ENCODE measurements at regions not wholly inside any gene's neighbourhood (a gene's known extent, or its start where the extent isn't known, plus 50 kb on each side); places are given as distances from the start of the nearest gene placed in this dataset.

DNA sequence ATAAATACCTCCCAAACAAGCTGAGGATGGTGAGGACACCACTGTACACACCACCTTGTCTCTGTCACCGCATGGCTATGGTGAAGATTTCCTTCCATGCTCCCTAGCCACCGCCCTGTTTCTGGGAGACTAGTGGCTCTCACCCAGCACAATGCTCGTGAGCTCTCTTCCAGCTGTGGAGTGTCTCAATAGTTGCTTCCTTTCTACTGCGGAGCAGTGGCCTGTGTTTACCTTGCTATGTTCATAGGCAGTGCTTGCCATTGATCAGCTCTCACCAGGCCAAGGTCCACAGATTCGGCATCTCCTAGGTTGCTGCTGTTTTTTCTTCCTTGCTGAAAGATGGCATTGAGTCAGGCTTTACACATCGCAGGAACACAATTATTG is 313.6 kb upstream of the RTL1 start:
- CTCF ChIA-PET = no interaction called here
- Histone ChIP-seq H2AFZ (replicated peaks; ENCODE audit: low read length, poor library complexity) (no peak overlapping the region), H3K79me1 (ENCODE audit: low read depth in 1 of 2, low read length in 2 of 2) (no peaks in the 10 kb centered on the region), H3K9ac (ENCODE audit: low read depth, low read length) (no peak overlapping the region), H2AK5ac (ENCODE audit: low read depth, low read length) (no peak overlapping the region), H2BK15ac (ENCODE audit: low read depth, low read length) (no peak overlapping the region), H3K4me2 (ENCODE audit: low read depth, low read length) (no peak overlapping the region), H2BK5ac (ENCODE audit: low read depth, low read length, poor library complexity, severe bottlenecking) (no peak overlapping the region), H3K56ac (ENCODE audit: extremely low read depth, insufficient read depth, low read length) (no peak overlapping the region), H2BK20ac (ENCODE audit: low read depth, low read length) (no peak overlapping the region), H3K36me3 (ENCODE audit: control insufficient read depth, insufficient read depth, low read length) (no peaks in the 10 kb centered on the region), H4K20me1 (ENCODE audit: insufficient read depth, low read length) (no peaks in the 10 kb centered on the region), H2BK120ac (ENCODE audit: low read depth, low read length) (no peak overlapping the region), H3K27ac (ENCODE audit: insufficient read depth, low read length) (no peak overlapping the region), H3K9me1 (ENCODE audit: insufficient read depth, low read length) (no peaks in the 10 kb centered on the region), H2AK9ac (replicated peaks; ENCODE audit: low read depth, low read length, poor library complexity) (no peak overlapping the region), H3K23ac (ENCODE audit: low read depth, low read length) (no peak overlapping the region), H4K8ac (ENCODE audit: low read depth in 2 of 2, low read length in 2 of 2) (no peak overlapping the region), H3K4ac (ENCODE audit: low read depth, low read length) (no peak overlapping the region), H3K9me3 (ENCODE audit: control insufficient read depth, insufficient read depth, low read length) (peaks cover 5% of the 10 kb centered on the region; the same call in 1 of the 2 replicates), H4K5ac (ENCODE audit: low read depth, low read length) (no peak overlapping the region), H3K4me1 (ENCODE audit: control insufficient read depth, insufficient read depth, low read length) (no peaks in the 10 kb centered on the region), H3K18ac (ENCODE audit: low read depth, low read length) (no peak overlapping the region), H3K27me3 (ENCODE audit: control insufficient read depth, insufficient read depth, low read length) (peaks cover 18% of the 10 kb centered on the region; the same call in 1 of the 2 replicates), H3K14ac (replicated peaks; ENCODE audit: low read depth, low read length) (no peak overlapping the region), H4K91ac (ENCODE audit: insufficient read depth, low read depth, low read length) (no peak overlapping the region), H3K4me3 (ENCODE audit: insufficient read depth, low read depth, low read length) (no peak overlapping the region)
- BruUV-seq (replicated peaks) = no TSS peak
- WGBS, 2 experiments (ENCODE audit: extremely low coverage in 2 of 2, insufficient read length in 1 of 2) = 44% methylated on average over 2 of the region's 6 CpGs; no CpG with 5 or more reads in 1 of the 2 experiments
- no peak for TF ChIP-seq BHLHE40 (IDR thresholded peaks at IDR 0.05; ENCODE audit: low read depth, low read length)
- no peak for TF ChIP-seq FOS (IDR thresholded peaks at IDR 0.05; ENCODE audit: low read depth, low read length)
- no peak for TF ChIP-seq MXI1 (IDR thresholded peaks at IDR 0.05; ENCODE audit: borderline replicate concordance, low read depth, low read length)
- TF ChIP-seq MAFK (IDR thresholded peaks at IDR 0.05; ENCODE audit: low read depth, low read length) = no peak
- TF ChIP-seq, protein P1, sequence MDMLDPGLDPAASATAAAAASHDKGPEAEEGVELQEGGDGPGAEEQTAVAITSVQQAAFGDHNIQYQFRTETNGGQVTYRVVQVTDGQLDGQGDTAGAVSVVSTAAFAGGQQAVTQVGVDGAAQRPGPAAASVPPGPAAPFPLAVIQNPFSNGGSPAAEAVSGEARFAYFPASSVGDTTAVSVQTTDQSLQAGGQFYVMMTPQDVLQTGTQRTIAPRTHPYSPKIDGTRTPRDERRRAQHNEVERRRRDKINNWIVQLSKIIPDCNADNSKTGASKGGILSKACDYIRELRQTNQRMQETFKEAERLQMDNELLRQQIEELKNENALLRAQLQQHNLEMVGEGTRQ (IDR thresholded peaks at IDR 0.05; ENCODE audit: low read depth, low read length) = no peak
- no peak for TF ChIP-seq CHD1 (IDR thresholded peaks at IDR 0.05; ENCODE audit: low read depth, low read length)
- no peak for TF ChIP-seq SMC3 (IDR thresholded peaks at IDR 0.05; ENCODE audit: low read depth, low read length)
- TF ChIP-seq, protein P2, sequence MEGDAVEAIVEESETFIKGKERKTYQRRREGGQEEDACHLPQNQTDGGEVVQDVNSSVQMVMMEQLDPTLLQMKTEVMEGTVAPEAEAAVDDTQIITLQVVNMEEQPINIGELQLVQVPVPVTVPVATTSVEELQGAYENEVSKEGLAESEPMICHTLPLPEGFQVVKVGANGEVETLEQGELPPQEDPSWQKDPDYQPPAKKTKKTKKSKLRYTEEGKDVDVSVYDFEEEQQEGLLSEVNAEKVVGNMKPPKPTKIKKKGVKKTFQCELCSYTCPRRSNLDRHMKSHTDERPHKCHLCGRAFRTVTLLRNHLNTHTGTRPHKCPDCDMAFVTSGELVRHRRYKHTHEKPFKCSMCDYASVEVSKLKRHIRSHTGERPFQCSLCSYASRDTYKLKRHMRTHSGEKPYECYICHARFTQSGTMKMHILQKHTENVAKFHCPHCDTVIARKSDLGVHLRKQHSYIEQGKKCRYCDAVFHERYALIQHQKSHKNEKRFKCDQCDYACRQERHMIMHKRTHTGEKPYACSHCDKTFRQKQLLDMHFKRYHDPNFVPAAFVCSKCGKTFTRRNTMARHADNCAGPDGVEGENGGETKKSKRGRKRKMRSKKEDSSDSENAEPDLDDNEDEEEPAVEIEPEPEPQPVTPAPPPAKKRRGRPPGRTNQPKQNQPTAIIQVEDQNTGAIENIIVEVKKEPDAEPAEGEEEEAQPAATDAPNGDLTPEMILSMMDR (conservative IDR thresholded peaks at IDR 0.05; ENCODE audit: low read depth, low read length) = no peak
- no peak for TF ChIP-seq MAZ (IDR thresholded peaks at IDR 0.05; ENCODE audit: borderline replicate concordance, low read depth, low read length)
- TF ChIP-seq RFX5 (IDR thresholded peaks at IDR 0.05; ENCODE audit: low read depth, low read length) = no peak
- TF ChIP-seq RCOR1 (IDR thresholded peaks at IDR 0.05; ENCODE audit: insufficient replicate concordance, low read length) = no peak
- TF ChIP-seq POLR2A (IDR thresholded peaks at IDR 0.05; ENCODE audit: low read depth, low read length) = no peak
- TF ChIP-seq, protein P3, sequence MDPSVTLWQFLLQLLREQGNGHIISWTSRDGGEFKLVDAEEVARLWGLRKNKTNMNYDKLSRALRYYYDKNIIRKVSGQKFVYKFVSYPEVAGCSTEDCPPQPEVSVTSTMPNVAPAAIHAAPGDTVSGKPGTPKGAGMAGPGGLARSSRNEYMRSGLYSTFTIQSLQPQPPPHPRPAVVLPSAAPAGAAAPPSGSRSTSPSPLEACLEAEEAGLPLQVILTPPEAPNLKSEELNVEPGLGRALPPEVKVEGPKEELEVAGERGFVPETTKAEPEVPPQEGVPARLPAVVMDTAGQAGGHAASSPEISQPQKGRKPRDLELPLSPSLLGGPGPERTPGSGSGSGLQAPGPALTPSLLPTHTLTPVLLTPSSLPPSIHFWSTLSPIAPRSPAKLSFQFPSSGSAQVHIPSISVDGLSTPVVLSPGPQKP (IDR thresholded peaks at IDR 0.05; ENCODE audit: borderline replicate concordance, low read depth, low read length) = no peak
- TF ChIP-seq RAD21 (IDR thresholded peaks at IDR 0.05; ENCODE audit: low read length) = no peak
- TF ChIP-seq CEBPB (IDR thresholded peaks at IDR 0.05; ENCODE audit: low read depth, low read length) = no peak
- TF ChIP-seq NFE2L2 (IDR thresholded peaks at IDR 0.05; ENCODE audit: low read depth, low read length) = no peak
- POLR2A ChIA-PET (ENCODE audit: unreplicated experiment) = no interaction called here
- intact Hi-C loops (cut with micrococcal nuclease) = no loop called here
- no peak for ATAC-seq (ENCODE audit: low read depth)
- dilution Hi-C loops (cut with HindIII; ENCODE audit: low sequenced_read_pairs, unreplicated experiment) = no loop called here
- in situ Hi-C loops (cut with MboI; ENCODE audit: low sequenced_read_pairs) = no loop called here
- no peak for DNase-seq
